ENCODE measurements at regions not wholly inside any gene's neighbourhood (a gene's known extent, or its start where the extent isn't known, plus 50 kb on each side); places are given as distances from the start of the nearest gene placed in this dataset.

DNA sequence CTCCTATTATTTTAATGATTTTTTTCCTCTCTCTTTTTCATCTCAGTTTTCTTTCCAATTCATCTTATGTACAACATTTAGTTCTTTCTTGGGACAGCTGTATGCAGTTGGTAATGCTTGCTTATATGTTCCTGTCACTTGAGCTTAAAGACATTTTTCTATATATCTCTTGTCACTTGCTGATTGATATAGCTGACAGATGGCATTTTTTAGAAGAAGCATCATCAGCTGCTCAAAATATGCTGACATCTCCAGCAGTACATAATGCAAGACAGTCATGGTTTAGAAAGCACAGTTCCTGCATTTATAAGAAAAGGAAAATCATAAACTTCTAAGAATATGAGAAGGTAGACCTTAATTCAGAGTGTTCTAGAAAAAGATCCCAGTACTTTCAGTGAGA lies 56.5 kb downstream of the DCAF8L1 start:
- TF ChIP-seq JUN (IDR thresholded peaks at IDR 0.05; ENCODE audit: low read depth, low read length) (no peak), SUZ12 (IDR thresholded peaks at IDR 0.05; ENCODE audit: low read length) (no peak), POLR2A (IDR thresholded peaks at IDR 0.05; ENCODE audit: control extremely low read depth in 1 of 2, low read depth in 2 of 2, low read length in 2 of 2) (no peak), ZNF274 (IDR thresholded peaks at IDR 0.05; ENCODE audit: borderline replicate concordance, extremely low read depth, low read length) (no peak)
- TF ChIP-seq, protein P1, sequence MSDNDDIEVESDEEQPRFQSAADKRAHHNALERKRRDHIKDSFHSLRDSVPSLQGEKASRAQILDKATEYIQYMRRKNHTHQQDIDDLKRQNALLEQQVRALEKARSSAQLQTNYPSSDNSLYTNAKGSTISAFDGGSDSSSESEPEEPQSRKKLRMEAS (IDR thresholded peaks at IDR 0.05): no peak
- TF ChIP-seq, protein P2, sequence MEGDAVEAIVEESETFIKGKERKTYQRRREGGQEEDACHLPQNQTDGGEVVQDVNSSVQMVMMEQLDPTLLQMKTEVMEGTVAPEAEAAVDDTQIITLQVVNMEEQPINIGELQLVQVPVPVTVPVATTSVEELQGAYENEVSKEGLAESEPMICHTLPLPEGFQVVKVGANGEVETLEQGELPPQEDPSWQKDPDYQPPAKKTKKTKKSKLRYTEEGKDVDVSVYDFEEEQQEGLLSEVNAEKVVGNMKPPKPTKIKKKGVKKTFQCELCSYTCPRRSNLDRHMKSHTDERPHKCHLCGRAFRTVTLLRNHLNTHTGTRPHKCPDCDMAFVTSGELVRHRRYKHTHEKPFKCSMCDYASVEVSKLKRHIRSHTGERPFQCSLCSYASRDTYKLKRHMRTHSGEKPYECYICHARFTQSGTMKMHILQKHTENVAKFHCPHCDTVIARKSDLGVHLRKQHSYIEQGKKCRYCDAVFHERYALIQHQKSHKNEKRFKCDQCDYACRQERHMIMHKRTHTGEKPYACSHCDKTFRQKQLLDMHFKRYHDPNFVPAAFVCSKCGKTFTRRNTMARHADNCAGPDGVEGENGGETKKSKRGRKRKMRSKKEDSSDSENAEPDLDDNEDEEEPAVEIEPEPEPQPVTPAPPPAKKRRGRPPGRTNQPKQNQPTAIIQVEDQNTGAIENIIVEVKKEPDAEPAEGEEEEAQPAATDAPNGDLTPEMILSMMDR (IDR thresholded peaks at IDR 0.05; ENCODE audit: control extremely low read depth in 1 of 3, insufficient read depth in 1 of 3, low read depth in 1 of 3, low read length in 3 of 3): no peak

Data from H1 (cell line).